IgD-negative memory B cell (primary cell): ENCODE measurements at regions not wholly inside any gene's neighbourhood (a gene's known extent, or its start where the extent isn't known, plus 50 kb on each side); places are given as distances from the start of the nearest gene placed in this dataset.

Source experiments
- H3K27ac Mint-ChIP-seq, 3 donors: one replicate each; pipeline ENCODE4 v1.8.0; 2020 to 2022; ENCODE audit warnings: mild to moderate bottlenecking in 3 of 3, mixed read lengths in 3 of 3, moderate library complexity in 1 of 3
- H3K27me3 Mint-ChIP-seq: one replicate; pipeline ENCODE4 v1.8.0; 2021; ENCODE audit warnings: mixed read lengths
- H3K36me3 Mint-ChIP-seq: one replicate; pipeline ENCODE4 v1.8.0; 2020; ENCODE audit warnings: mild to moderate bottlenecking, mixed read lengths
- H3K4me1 Mint-ChIP-seq, 3 donors: one replicate each; pipeline ENCODE4 v1.8.0; 2020 to 2022; ENCODE audit warnings: mixed read lengths in 3 of 3, mild to moderate bottlenecking in 1 of 3
- H3K4me3 Mint-ChIP-seq, 4 donors: one replicate each; pipeline ENCODE4 v1.8.0; 2020 to 2022; ENCODE audit warnings: mild to moderate bottlenecking in 4 of 4, mixed read lengths in 4 of 4, moderate library complexity in 3 of 4
- H3K9me3 Mint-ChIP-seq, 3 donors: one replicate each; pipeline ENCODE4 v1.8.0; 2020 to 2021; ENCODE audit warnings: mixed read lengths in 3 of 3, mild to moderate bottlenecking in 1 of 3

DNA sequence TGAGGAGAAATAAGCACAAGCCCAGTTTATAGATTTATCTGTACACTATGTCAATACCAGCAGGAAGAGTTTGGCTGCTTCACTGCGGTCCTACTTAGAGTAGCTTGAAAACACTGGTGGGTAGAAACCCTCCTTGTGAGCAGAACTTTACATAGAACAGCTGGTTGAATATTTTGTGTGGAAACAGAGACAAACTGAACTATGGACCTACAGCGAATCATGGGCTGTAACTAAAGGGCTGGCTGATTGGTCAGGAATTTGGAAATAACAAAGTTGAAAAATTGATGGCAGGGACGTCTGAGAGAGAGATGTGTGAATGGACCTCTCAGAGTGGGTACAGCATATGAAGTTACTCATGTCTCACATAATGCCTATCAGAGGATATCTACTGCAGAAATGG lies 392.5 kb downstream of the MAN2A1 start:
- Mint-ChIP-seq H3K36me3 (no peaks in the 10 kb centered on the region), H3K4me1 (no peaks in the 10 kb centered on the region), H3K27ac (no peak overlapping the region)

DNA sequence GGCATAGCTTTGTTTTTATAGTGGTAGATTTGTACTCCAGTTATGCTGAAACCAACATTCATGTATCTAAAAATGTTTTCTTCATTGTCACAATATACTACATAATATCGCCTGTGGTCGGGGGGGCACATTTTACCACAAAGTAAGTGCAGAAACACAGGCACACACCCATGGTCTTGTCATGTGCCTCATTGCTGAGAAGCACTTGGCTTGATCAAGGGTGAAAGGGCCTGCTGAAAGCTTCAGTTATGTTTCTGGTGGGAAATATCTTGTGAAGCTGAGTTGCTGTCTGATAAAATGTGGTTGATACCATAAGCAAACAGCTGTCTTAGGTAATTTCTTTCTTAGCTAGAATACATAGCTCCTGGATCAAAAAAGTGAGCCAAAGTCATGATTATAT lies 393.1 kb downstream of the MAN2A1 start:
- Mint-ChIP-seq H3K4me1 (no peaks in the 10 kb centered on the region), H3K4me3 (no peak overlapping the region), H3K9me3 (no peaks in the 10 kb centered on the region), H3K27me3 (peaks cover 4% of the 10 kb centered on the region), H3K27ac (no peak overlapping the region), H3K36me3 (no peaks in the 10 kb centered on the region)

More for the DNA sequence above, 392.5 kb downstream of the MAN2A1 start:
- peaks cover 0 to 2% (median 0%) of the 10 kb centered on the region in 3 donors for H3K9me3 Mint-ChIP-seq
- no peak overlapping the region for H3K4me3 Mint-ChIP-seq
- peaks cover 4% of the 10 kb centered on the region for H3K27me3 Mint-ChIP-seq

DNA sequence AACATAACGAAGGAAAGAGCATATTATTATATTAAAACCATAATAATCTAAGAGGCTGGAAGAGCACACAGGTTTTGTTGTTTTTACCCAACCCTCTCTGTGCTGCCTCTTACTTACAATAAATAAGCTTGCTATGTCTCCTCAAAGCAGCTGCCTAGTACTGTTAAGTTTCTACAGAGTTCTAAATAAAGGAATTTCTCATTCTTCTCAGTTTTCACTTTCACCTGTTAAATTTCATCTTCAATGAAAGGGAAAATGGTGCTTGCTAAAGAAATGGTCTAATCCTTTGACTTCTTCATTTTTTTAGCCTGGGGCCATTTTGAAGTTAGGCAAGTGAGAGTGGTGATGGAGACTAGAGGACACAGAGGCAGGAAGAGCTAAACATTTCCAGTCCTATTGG lies 396.1 kb downstream of the MAN2A1 start:
- no peaks in the 10 kb centered on the region for H3K4me1 Mint-ChIP-seq
- H3K9me3 Mint-ChIP-seq: no peaks in the 10 kb centered on the region
- H3K4me3 Mint-ChIP-seq: no peak overlapping the region
- H3K27me3 Mint-ChIP-seq: peaks cover 4% of the 10 kb centered on the region
- H3K36me3 Mint-ChIP-seq: no peaks in the 10 kb centered on the region
- no peak overlapping the region for H3K27ac Mint-ChIP-seq

DNA sequence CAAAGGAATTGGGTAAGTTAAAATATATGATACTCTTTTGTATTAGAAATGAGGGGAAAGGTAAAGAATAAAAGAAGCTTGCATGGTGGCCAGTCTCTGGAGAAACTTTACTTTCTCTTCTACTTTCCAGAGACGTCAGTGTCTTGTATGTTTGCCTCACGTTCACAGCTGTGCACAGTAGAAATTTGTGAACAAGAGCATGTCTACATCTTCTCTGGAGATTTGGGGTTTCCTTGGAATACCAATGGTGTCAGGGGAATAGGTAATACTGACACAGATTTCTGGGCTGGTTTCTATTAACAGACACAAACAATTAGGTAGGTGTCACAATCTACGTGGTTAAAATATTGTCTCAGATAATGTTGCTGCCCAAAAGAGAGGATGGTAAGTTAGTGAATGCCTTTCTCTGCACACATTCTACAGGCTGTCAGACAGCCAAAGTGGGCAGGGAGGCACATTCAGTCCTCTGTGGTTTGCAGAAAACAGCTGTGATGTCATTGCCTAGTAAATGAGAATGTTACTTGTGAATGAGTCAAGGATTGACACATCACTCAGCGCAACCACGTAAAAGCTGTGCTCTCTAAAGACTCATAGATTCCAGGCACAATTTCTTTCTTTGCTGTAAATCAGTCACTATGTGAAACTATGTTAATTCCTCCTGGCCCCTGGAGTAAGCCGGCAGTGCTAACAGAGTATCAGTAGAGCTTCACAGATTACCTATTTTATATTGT lies 397.1 kb downstream of the MAN2A1 start:
- no peak overlapping the region for H3K27ac Mint-ChIP-seq
- no peak overlapping the region for H3K4me3 Mint-ChIP-seq
- H3K4me1 Mint-ChIP-seq: no peaks in the 10 kb centered on the region
- H3K36me3 Mint-ChIP-seq: no peaks in the 10 kb centered on the region
- peaks cover 4% of the 10 kb centered on the region for H3K27me3 Mint-ChIP-seq
- H3K9me3 Mint-ChIP-seq: no peaks in the 10 kb centered on the region

DNA sequence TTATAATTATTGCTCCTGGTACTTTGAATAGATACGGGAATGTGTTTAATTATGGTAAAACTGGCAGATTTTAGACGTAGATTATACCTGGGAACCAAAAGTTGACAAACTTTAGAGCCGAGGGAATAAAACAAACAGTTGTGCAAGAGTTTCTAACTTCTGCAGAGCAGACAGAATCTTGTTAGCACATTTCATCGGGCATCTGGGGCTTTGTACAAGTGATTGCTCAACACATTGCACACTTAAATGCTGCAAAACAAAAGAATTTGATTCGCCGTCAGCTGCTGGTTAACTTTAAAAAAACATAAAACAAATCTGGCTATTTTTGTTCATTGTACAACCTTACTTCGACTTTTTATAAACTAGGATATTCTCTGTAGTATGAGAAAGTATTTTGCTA lies 398.1 kb downstream of the MAN2A1 start:
- H3K36me3 Mint-ChIP-seq: no peaks in the 10 kb centered on the region
- peaks cover 4% of the 10 kb centered on the region for H3K27me3 Mint-ChIP-seq
- no peaks in the 10 kb centered on the region for H3K4me1 Mint-ChIP-seq
- no peaks in the 10 kb centered on the region for H3K9me3 Mint-ChIP-seq
- no peak overlapping the region for H3K27ac Mint-ChIP-seq
- H3K4me3 Mint-ChIP-seq: no peak overlapping the region

DNA sequence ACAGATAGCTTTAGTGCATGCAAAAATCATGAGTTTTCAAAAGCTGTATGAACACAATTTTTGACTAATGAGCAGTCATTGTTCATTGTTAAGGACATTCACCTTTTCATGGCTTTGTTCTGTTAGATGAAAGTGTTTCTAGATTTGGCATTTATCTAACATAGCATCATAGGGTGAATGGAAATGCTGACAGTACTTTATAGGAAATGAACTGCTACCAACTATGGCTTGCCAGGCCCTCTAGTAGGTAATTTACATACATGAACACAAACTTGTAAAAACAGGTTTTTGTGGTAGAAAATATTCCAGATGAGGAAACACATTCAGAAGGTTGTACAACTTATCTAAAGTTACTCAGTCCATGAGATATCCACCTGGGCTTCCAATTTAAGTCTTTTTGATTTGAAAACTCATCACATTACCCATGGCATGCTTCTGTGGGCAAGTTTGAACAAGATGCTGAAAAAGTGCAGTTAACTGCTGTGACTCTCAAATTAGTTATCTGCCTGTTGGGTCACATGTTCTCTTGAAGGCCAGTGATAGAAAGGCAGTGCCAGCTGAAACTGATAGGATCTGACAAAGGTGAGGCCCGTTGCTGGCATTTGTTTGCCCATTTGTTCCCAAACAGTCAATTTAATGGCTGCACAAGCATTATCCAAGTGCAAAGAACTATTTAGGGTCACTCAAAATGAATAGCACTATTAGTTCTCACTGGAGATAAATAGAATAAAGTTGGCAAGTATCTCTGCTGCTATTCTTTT lies 399.1 kb downstream of the MAN2A1 start:
- H3K9me3 Mint-ChIP-seq: no peaks in the 10 kb centered on the region
- no peak overlapping the region for H3K4me3 Mint-ChIP-seq
- H3K36me3 Mint-ChIP-seq: no peaks in the 10 kb centered on the region
- peaks cover 4% of the 10 kb centered on the region for H3K27me3 Mint-ChIP-seq
- H3K27ac Mint-ChIP-seq: no peak overlapping the region
- H3K4me1 Mint-ChIP-seq: no peaks in the 10 kb centered on the region

DNA sequence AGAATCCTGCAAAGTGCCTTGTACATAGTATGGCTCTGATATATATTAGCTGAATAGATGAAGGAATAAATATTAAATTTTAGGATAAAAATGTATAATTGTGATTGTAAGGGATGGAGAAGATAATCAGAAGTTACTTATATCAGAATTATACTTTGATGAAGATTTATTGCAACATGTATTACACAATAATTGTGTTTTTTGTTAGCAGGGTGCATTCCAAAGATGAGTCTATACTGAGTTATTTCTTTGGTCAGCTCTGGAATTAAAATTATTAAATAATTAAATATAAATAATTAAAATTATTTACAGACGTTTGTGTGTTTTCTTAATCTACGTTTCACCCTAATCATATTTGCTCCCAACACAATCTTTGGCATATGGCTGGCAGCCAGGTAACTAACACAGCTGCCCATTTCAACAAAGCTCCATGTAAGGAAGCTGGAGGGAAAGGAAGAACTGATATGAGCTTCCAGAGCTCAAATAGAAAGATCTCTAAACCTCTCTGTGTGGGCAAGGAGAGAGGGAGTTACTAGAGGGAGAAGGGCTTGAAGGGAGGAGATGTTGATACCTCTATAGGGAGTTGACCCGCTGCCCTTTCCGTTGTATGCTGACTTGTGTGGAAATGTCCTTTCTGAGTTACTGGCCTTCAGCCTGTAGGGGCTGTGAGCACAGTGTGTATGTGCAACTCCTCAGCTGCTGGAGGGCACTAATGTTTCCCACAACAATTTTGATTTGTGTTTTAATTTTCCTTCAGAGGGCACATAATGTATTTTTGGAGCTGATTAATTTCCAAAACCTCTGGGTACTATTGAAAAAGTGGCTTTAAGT lies 403.4 kb downstream of the MAN2A1 start:
- Mint-ChIP-seq H3K36me3 (no peaks in the 10 kb centered on the region), H3K4me3 (no peak overlapping the region), H3K27me3 (no peaks in the 10 kb centered on the region), H3K4me1 (no peaks in the 10 kb centered on the region), H3K27ac (peak overlapping the region in 1 of 3 donors; percentile 40), H3K9me3 (no peaks in the 10 kb centered on the region)

DNA sequence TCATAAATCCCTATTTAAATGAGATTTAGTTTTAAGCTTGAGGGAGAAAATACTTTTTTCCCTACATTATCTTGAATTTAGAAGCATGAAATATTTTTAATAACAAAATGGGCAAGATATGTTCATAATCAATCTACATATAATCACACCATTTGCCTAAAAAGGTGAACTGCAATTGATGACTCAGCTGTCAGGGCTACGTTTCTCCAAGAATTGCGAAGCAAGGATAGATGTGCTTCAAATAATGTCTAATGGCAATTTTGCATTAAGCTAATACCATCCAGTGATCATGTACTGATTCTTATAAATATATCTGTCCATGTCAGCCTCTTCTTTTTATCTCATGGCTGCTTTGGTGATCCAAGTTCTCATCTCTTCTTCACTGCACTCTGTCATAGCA lies 404.4 kb downstream of the MAN2A1 start:
- Mint-ChIP-seq H3K9me3 (peaks cover 0 to under 1% (median 0%) of the 10 kb centered on the region in 3 donors), H3K36me3 (no peaks in the 10 kb centered on the region), H3K27me3 (no peaks in the 10 kb centered on the region)

DNA sequence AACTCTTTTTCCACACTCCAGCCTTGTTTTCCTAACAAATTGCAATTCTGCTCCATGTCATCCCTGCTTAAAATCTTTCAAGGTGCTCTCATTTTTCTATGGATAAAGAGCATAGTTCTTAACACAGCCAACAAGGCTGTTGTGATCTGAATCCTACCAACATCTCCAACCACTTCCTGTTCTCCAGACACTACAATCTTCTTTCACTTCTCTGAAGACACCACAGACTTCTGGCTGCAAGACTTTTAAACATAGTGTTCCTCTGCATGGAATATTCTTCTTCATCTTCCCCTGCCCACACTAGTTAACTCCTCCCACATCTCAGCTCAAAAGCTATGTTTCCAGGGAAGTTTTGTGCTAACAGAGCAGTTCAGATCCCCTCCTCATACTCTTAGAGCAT lies 404.8 kb downstream of the MAN2A1 start:
- no peaks in the 10 kb centered on the region for H3K36me3 Mint-ChIP-seq
- no peak overlapping the region for H3K27ac Mint-ChIP-seq
- H3K27me3 Mint-ChIP-seq: no peaks in the 10 kb centered on the region
- H3K4me1 Mint-ChIP-seq: no peaks in the 10 kb centered on the region
- peaks cover 0 to 2% (median 0%) of the 10 kb centered on the region in 3 donors for H3K9me3 Mint-ChIP-seq
- H3K4me3 Mint-ChIP-seq: no peak overlapping the region

More for the DNA sequence above, 404.4 kb downstream of the MAN2A1 start:
- Mint-ChIP-seq H3K27ac (no peak overlapping the region), H3K4me1 (no peaks in the 10 kb centered on the region), H3K4me3 (no peak overlapping the region)

DNA sequence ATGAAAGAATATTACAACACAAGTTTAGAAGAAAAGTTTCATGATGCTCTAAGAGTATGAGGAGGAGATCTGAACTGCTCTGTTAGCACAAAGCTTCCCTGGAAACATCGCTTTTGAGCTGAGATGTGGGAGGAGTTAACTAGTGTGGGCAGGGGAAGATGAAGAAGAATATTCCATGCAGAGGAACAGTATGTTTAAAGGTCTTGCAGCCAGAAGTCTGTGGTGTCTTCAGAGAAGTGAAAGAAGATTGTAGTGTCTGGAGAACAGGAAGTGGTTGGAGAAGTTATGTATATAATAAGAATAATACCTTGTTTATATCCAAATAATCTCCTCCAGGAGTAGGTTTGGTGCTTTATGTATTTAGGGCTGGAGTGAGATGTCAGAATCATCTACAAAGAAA lies 406.7 kb downstream of the MAN2A1 start:
- H3K36me3 Mint-ChIP-seq: no peaks in the 10 kb centered on the region
- no peak overlapping the region for H3K27ac Mint-ChIP-seq
- peaks cover 0 to 2% (median 0%) of the 10 kb centered on the region in 3 donors for H3K9me3 Mint-ChIP-seq
- no peaks in the 10 kb centered on the region for H3K4me1 Mint-ChIP-seq
- H3K4me3 Mint-ChIP-seq: no peak overlapping the region
- H3K27me3 Mint-ChIP-seq: peaks cover 2% of the 10 kb centered on the region

DNA sequence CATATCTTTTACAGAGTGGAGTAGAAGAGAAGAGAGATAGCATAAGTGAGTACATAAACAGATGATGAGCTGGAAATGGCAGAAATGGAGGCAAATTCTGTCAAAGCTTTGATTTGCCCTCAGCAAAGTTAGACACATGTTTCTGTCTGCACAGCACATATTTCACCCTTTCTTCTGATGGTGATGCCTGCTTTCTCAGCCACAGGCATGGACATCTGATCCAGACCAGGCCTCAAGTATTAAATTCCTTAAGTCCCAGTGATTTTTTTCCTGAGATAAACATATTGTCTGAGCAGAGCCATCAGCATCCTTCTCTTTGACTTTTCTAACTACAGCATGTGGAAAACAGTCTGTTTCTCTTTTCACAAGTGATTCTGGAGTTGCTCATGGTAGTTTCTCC lies 409.8 kb downstream of the MAN2A1 start:
- Mint-ChIP-seq H3K36me3 (no peaks in the 10 kb centered on the region), H3K27ac (no peak overlapping the region), H3K4me3 (no peak overlapping the region), H3K27me3 (peaks cover 2% of the 10 kb centered on the region), H3K9me3 (peaks cover 0 to 2% (median 0%) of the 10 kb centered on the region in 3 donors), H3K4me1 (no peaks in the 10 kb centered on the region)

DNA sequence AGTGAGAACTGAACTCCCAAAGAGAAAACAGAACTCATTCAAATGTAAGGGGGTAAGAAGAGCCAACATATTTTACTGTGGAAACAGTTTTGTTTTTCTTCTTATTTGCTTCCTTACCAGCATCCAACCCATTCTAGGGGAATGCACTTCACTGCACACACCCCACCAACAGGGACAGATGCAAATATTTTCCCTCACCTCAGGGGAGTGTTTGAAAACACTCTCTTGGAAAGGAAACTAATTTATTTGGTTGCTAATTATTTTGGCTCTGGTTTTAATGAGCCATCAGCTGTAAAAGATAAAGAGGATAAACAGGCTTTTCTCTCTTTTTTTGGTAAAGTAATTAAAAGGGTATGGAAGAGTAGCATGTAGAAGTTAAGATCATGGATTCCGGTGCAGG lies 413.4 kb downstream of the MAN2A1 start:
- Mint-ChIP-seq H3K4me3 (no peak overlapping the region), H3K4me1 (no peaks in the 10 kb centered on the region), H3K36me3 (no peaks in the 10 kb centered on the region), H3K27me3 (peaks cover 2% of the 10 kb centered on the region), H3K27ac (no peak overlapping the region), H3K9me3 (peaks cover 0 to 2% (median 0%) of the 10 kb centered on the region in 3 donors)

DNA sequence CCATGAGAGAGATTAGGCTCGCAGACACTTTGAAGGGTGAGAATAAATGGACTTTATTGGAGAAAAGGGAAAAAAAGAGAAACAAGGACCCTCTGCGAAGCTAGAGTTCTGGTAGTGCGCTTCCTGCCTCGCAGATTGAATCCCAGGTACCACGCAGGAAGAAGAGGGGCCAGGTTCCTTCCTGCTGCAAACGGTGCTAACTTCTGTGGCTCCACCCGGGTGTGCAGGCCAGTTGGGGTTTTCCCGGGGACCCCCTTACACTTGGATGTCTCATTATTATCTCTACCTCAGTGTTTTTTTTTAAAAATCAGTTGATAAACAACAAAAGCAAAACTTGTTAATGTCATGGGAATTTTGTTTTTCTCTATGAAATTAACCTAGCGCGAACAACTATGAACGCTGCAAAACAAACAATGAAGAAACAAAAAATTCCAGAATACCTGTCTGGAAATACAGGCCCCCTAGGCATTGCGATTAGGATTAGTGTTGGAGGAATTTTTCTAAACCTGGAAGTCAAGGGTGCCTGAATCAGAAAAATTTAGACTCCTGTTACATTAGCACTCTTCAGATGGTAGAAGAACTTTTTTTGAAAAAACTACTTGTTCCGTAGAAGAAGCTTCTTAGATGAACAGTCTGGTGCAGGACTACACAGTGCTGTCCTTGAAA lies 414.5 kb downstream of the MAN2A1 start:
- no peak overlapping the region for H3K27ac Mint-ChIP-seq

DNA sequence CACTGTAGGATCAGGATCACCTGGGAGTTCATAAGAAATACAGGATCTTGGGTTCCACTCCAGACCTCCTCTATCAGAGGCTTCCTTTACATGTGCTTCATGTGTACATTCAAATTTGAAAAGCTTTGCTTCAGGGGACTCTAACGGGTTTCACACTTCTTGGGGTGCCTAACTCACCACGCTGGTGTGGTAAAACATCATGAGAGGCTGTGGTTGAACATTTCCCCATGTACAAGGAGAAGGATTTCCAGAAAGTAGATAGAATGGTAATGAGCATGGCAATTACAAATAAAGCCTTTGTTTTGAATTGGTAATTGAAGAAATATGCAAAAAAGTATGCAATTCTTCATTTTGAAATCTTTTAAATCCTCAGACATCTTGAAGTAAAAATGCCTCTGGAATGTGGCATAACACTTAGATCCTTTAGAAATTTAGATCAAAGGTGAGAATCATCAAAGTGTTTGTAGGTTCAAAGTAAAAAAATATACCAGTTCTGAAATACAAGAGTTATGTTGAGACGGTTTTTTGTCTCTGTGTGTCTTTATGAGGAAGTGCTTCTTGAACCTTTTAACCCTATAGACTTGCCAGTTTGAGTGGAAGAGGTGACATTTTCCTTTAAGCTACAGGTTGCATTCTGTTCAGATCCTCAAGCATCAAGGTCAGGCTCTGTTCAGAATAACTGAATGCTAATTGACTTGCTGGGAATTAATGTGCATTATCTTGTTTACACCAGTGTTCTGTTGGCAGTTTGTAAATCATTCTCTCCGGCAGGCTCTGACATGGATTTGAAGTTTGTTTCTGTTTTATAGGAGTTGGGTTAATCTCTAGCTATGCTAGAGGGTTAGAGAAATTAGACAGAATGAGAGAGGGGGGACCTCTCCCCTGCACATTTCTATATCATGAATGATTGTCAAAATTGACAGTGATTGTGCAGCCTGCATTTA lies 415.3 kb downstream of the MAN2A1 start:
- H3K9me3 Mint-ChIP-seq: no peaks in the 10 kb centered on the region
- H3K27me3 Mint-ChIP-seq: peaks cover 2% of the 10 kb centered on the region
- H3K27ac Mint-ChIP-seq: no peak overlapping the region
- H3K4me3 Mint-ChIP-seq: peak overlapping the region in 1 of 4 donors; percentile 51
- H3K4me1 Mint-ChIP-seq: no peaks in the 10 kb centered on the region
- no peaks in the 10 kb centered on the region for H3K36me3 Mint-ChIP-seq

More for the DNA sequence above, 414.5 kb downstream of the MAN2A1 start:
- Mint-ChIP-seq H3K36me3 (no peaks in the 10 kb centered on the region), H3K4me3 (no peak overlapping the region), H3K9me3 (peaks cover 0 to under 1% (median 0%) of the 10 kb centered on the region in 3 donors), H3K4me1 (no peaks in the 10 kb centered on the region), H3K27me3 (peaks cover 2% of the 10 kb centered on the region)
